Cardiac muscle cell (in vitro differentiated cells and primary cell): ENCODE measurements at regions not wholly inside any gene's neighbourhood (a gene's known extent, or its start where the extent isn't known, plus 50 kb on each side); places are given as distances from the start of the nearest gene placed in this dataset.

ENCODE experiments used
- DNase-seq, 2 donors: peaks; one replicate each; pipeline versions ENCODE4 v3.0.0 to v3.0.0-alpha.2; 2010 to 2017; ENCODE audit warnings: low read depth in 1 of 2, low spot score in 1 of 2
- H3K27ac ChIP-seq: fragments of 200-600 bp; sonication (generic); 2 replicates; pipeline ENCODE4 v1.5.1; 2016
- H3K27me3 ChIP-seq: fragments of 200-600 bp; sonication (generic); 2 replicates; pipeline ENCODE4 v1.6.0; 2016; ENCODE audit warnings: control low read depth
- H3K36me3 ChIP-seq: fragments of 200-600 bp; sonication (generic); 2 replicates; pipeline ENCODE4 v1.5.1; 2016; ENCODE audit warnings: control low read depth
- H3K4me1 ChIP-seq: fragments of 200-600 bp; sonication (generic); 2 replicates; pipeline ENCODE4 v1.8.1; 2017; ENCODE audit warnings: low read depth, mild to moderate bottlenecking, mixed run types
- H3K4me3 ChIP-seq: fragments of 200-600 bp; sonication (generic); 2 replicates; pipeline ENCODE4 v1.5.1; 2016; ENCODE audit warnings: mild to moderate bottlenecking
- H3K9me3 ChIP-seq: fragments of 200-600 bp; sonication (generic); 2 replicates; pipeline ENCODE4 v1.5.1; 2017; ENCODE audit warnings: low read depth, mild to moderate bottlenecking, control low read depth
- TF ChIP-seq, protein P1 (sequence below): IDR thresholded peaks from 2 replicates; pipeline ENCODE4 v1.5.1; 2012; ENCODE audit warnings: low read depth, mild to moderate bottlenecking, low read length

DNA sequence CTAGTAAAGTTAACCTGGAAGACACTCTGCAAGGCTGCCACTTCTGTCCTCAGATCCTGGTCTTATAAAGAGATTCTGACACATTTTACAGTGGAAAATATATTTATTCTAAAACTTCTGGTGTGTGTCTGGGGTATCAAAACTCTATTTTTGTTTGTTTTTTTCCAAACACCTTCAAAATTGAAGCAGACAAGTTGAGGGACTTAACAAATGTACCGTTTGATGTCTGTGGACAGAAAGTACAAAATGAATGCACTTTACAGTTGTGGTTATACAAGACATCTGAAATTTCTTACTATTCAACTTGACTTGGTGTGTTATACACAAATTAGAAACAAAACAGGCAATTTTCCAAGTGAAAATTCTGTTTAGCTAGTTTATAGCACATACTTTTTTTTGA is 823.2 kb upstream of the SALL3 start:
- Histone ChIP-seq H3K27me3 (no peaks in the 10 kb centered on the region), H3K9me3 (no peaks in the 10 kb centered on the region), H3K36me3 (no peaks in the 10 kb centered on the region), H3K4me3 (no peak overlapping the region), H3K27ac (no peak overlapping the region), H3K4me1 (no peaks in the 10 kb centered on the region)
- TF ChIP-seq, protein P1, sequence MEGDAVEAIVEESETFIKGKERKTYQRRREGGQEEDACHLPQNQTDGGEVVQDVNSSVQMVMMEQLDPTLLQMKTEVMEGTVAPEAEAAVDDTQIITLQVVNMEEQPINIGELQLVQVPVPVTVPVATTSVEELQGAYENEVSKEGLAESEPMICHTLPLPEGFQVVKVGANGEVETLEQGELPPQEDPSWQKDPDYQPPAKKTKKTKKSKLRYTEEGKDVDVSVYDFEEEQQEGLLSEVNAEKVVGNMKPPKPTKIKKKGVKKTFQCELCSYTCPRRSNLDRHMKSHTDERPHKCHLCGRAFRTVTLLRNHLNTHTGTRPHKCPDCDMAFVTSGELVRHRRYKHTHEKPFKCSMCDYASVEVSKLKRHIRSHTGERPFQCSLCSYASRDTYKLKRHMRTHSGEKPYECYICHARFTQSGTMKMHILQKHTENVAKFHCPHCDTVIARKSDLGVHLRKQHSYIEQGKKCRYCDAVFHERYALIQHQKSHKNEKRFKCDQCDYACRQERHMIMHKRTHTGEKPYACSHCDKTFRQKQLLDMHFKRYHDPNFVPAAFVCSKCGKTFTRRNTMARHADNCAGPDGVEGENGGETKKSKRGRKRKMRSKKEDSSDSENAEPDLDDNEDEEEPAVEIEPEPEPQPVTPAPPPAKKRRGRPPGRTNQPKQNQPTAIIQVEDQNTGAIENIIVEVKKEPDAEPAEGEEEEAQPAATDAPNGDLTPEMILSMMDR = no peak
- DNase-seq = no peak

DNA sequence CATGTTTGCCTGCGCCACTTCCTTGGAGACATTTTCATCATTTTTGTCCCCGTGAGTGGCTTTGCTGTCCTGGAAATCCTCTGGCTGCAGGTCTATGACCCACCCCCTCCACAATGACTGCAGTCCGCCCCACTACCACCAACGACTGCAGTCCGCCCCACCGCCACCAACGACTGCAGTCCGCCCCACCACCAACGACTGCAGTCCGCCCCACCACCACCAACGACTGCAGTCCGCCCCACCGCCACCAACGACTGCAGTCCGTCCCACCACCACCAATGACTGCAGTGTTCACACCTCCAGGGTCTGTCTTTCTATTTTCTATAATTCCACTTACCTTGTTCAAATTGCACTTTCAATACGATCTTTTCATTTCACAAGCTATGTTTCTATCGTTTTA is 820.7 kb upstream of the SALL3 start:
- TF ChIP-seq, protein P1 = no peak
- Histone ChIP-seq H3K27ac (no peak overlapping the region), H3K36me3 (no peaks in the 10 kb centered on the region), H3K4me1 (no peaks in the 10 kb centered on the region), H3K4me3 (no peak overlapping the region), H3K27me3 (no peaks in the 10 kb centered on the region), H3K9me3 (no peaks in the 10 kb centered on the region)
- no peak for DNase-seq

DNA sequence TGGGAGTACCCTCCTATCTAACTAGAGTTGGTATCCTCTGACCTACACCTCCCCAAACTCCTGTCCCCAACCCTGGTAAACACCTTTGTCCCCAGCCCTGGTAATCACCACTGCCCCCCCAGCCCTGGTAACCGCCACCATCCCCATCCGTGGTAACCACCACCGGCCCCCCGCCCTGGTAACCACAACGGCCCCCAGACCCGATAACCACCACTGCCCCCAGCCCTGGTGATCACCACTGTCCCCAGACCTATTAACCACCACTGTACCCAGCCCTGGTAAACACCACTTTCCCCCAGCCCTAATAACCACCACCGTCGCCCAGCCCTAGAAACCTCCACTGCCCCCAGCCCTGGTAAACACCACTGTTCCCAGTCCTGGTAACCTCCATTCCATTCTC is 820.2 kb upstream of the SALL3 start:
- H3K27me3 ChIP-seq = no peaks in the 10 kb centered on the region
- TF ChIP-seq, protein P1 = no peak
- H3K4me3 ChIP-seq = no peak overlapping the region
- no peaks in the 10 kb centered on the region for H3K9me3 ChIP-seq
- H3K27ac ChIP-seq = no peak overlapping the region
- H3K4me1 ChIP-seq = no peaks in the 10 kb centered on the region
- H3K36me3 ChIP-seq = no peaks in the 10 kb centered on the region
- DNase-seq = no peak

DNA sequence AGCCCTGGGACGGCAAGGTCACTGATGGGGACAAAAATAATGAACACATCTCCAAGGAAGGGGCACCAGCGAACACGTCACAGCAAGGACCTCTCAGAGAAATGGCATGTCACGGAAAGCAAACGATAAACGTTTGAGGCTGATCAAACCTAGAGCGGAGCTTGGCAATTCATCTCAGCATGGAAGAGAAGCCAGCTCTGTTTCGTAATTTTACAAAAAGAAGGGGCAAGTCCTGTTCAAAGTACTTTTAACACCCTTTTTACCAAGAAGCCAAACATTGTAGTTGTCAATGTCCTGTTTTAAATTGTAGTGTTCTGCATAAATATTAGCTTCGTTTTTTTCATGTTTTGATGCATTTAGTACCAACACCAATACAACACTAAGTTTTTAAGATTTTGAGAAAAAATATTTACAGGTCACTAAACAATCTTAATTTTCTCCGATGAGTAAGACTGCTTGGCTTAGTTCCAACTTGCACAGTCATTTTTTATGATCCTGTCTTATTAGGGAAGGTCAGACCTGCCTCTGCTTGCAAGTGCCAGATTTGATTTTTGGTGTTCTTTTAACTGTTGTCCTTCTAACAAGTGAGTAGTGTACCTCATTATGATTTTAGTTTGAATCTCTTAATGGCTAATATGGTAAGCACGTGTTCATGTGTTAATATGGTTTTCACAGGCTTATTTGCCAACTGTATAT is 818.5 kb upstream of the SALL3 start:
- H3K9me3 ChIP-seq = no peaks in the 10 kb centered on the region
- TF ChIP-seq, protein P1 = no peak
- no peak for DNase-seq

DNA sequence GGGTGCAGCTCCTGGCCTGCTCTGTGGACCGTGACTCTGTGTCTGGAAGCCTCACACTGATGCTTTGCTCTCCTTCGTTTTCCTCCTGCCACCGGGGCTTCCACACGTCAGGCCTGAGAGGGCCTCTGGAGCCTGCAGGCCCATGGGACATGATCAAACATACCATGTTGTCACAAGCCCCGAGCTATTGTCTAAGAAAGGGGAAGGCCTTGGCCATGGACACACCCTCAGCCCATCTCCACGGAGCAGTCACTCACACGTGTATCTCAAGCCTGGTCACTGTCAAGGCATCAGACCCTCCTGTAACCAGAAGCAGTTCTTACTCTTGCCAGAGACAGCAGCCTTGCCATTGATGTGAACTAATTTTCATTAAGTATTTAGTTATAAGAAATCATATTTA is 814.1 kb upstream of the SALL3 start:
- TF ChIP-seq, protein P1 = no peak
- Histone ChIP-seq H3K9me3 (no peaks in the 10 kb centered on the region), H3K27ac (no peak overlapping the region), H3K27me3 (no peaks in the 10 kb centered on the region), H3K36me3 (no peaks in the 10 kb centered on the region), H3K4me3 (no peak overlapping the region), H3K4me1 (no peaks in the 10 kb centered on the region)
- no peak for DNase-seq

More for the DNA sequence above, 818.5 kb upstream of the SALL3 start:
- Histone ChIP-seq H3K27ac (no peak overlapping the region), H3K4me3 (no peak overlapping the region), H3K36me3 (no peaks in the 10 kb centered on the region), H3K4me1 (no peaks in the 10 kb centered on the region), H3K27me3 (no peaks in the 10 kb centered on the region)

DNA sequence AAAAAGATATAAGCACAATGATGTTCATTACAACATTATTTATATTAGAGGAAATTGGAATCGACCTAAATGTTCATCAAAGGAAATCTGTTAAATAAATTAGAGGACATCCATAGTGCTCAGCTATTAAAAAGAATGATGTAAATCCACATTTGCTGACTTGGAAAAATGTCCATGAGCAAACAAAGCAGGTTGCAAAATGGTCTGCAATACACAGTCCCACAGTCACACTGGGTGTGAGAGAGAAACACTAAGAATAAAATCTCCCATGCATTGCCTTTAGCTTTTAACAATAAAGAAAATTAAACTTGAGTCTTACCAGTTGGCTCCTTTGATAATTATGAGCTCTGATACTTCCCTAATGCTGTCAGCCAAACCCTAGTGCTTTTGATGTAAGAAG is 811.1 kb upstream of the SALL3 start:
- no peaks in the 10 kb centered on the region for H3K36me3 ChIP-seq
- no peak overlapping the region for H3K4me3 ChIP-seq
- no peaks in the 10 kb centered on the region for H3K9me3 ChIP-seq
- TF ChIP-seq, protein P1 = no peak
- H3K4me1 ChIP-seq = no peaks in the 10 kb centered on the region
- no peak for DNase-seq
- no peaks in the 10 kb centered on the region for H3K27me3 ChIP-seq
- no peak overlapping the region for H3K27ac ChIP-seq
